ENCODE measurements at regions not wholly inside any gene's neighbourhood (a gene's known extent, or its start where the extent isn't known, plus 50 kb on each side); places are given as distances from the start of the nearest gene placed in this dataset.

- Histone ChIP-seq H3K9me3 (no peaks in the 10 kb centered on the region), H3K36me3 (no peaks in the 10 kb centered on the region), H3K4me1 (no peaks in the 10 kb centered on the region), H3K27ac (replicated peaks in 1 of 4) (no peak overlapping the region), H3K27me3 (no peaks in the 10 kb centered on the region), H3K4me3 (no peak overlapping the region)
- intact Hi-C loops (cut with DNase I): no loop called here
- WGBS: 90% methylated on average over 1 of the region's 1 CpG
- no peak for DNase-seq (ENCODE audit: extremely low spot score)
- TF ChIP-seq, protein P1, sequence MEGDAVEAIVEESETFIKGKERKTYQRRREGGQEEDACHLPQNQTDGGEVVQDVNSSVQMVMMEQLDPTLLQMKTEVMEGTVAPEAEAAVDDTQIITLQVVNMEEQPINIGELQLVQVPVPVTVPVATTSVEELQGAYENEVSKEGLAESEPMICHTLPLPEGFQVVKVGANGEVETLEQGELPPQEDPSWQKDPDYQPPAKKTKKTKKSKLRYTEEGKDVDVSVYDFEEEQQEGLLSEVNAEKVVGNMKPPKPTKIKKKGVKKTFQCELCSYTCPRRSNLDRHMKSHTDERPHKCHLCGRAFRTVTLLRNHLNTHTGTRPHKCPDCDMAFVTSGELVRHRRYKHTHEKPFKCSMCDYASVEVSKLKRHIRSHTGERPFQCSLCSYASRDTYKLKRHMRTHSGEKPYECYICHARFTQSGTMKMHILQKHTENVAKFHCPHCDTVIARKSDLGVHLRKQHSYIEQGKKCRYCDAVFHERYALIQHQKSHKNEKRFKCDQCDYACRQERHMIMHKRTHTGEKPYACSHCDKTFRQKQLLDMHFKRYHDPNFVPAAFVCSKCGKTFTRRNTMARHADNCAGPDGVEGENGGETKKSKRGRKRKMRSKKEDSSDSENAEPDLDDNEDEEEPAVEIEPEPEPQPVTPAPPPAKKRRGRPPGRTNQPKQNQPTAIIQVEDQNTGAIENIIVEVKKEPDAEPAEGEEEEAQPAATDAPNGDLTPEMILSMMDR (IDR thresholded peaks at IDR 0.05): no peak
- no peak for TF ChIP-seq POLR2A (IDR thresholded peaks at IDR 0.05; ENCODE audit: low read depth)
Observed at GRCh38 chr15:35596285-35596684, 50.3 kb upstream of the DPH6 start.

- DNase-seq (ENCODE audit: extremely low spot score): no peak
- WGBS: 95% methylated on average over 3 of the region's 3 CpGs
- no peak overlapping the region for H3K4me3 ChIP-seq
- H3K27me3 ChIP-seq: no peaks in the 10 kb centered on the region
- intact Hi-C loops (cut with DNase I): no loop called here
- no peak overlapping the region for H3K27ac ChIP-seq (replicated peaks in 1 of 4)
- H3K36me3 ChIP-seq: no peaks in the 10 kb centered on the region
- H3K4me1 ChIP-seq: peaks cover 10 to 24% (median 14%) of the 10 kb centered on the region in 4 donors
- no peak for TF ChIP-seq POLR2A (IDR thresholded peaks at IDR 0.05; ENCODE audit: low read depth)
- TF ChIP-seq, protein P1 (IDR thresholded peaks at IDR 0.05): no peak
- no peak for TF ChIP-seq EP300 (IDR thresholded peaks at IDR 0.05)
- no peak for TF ChIP-seq POLR2AphosphoS5 (IDR thresholded peaks at IDR 0.05)
- no peaks in the 10 kb centered on the region for H3K9me3 ChIP-seq
Observed at GRCh38 chr15:35602836-35603235, 56.9 kb upstream of the DPH6 start.

- H3K27ac ChIP-seq (replicated peaks in 1 of 4): no peak overlapping the region
- peaks cover 10 to 24% (median 14%) of the 10 kb centered on the region in 4 donors for H3K4me1 ChIP-seq
- no peak overlapping the region for H3K4me3 ChIP-seq
- 66% methylated on average over 2 of the region's 2 CpGs for WGBS
- intact Hi-C loops (cut with DNase I): no loop called here
- no peaks in the 10 kb centered on the region for H3K9me3 ChIP-seq
- no peaks in the 10 kb centered on the region for H3K27me3 ChIP-seq
- TF ChIP-seq POLR2A (IDR thresholded peaks at IDR 0.05; ENCODE audit: low read depth) (no peak), EP300 (IDR thresholded peaks at IDR 0.05) (no peak), POLR2AphosphoS5 (IDR thresholded peaks at IDR 0.05) (no peak)
- TF ChIP-seq, protein P1 (IDR thresholded peaks at IDR 0.05): no peak
- no peaks in the 10 kb centered on the region for H3K36me3 ChIP-seq
- no peak for DNase-seq (ENCODE audit: extremely low spot score)
Observed at GRCh38 chr15:35603301-35603700, 57.3 kb upstream of the DPH6 start.

- no peak overlapping the region for H3K27ac ChIP-seq (replicated peaks in 1 of 4)
Observed at GRCh38 chr15:35603856-35604255, 57.9 kb upstream of the DPH6 start.

More at GRCh38 chr15:35603856-35604255, 57.9 kb upstream of the DPH6 start:
- Histone ChIP-seq H3K4me1 (peaks cover 10 to 24% (median 14%) of the 10 kb centered on the region in 4 donors), H3K4me3 (no peak overlapping the region), H3K27me3 (no peaks in the 10 kb centered on the region), H3K9me3 (no peaks in the 10 kb centered on the region), H3K36me3 (no peaks in the 10 kb centered on the region)
- no peak for DNase-seq (ENCODE audit: extremely low spot score)
- intact Hi-C loops (cut with DNase I): no loop called here
- no peak for TF ChIP-seq EP300 (IDR thresholded peaks at IDR 0.05)
- TF ChIP-seq POLR2AphosphoS5 (IDR thresholded peaks at IDR 0.05): no peak
- TF ChIP-seq, protein P1 (IDR thresholded peaks at IDR 0.05): no peak
- TF ChIP-seq POLR2A (IDR thresholded peaks at IDR 0.05; ENCODE audit: low read depth): no peak

All from esophagus muscularis mucosa (tissue), 4 donors.